ENCODE measurements at regions not wholly inside any gene's neighbourhood (a gene's known extent, or its start where the extent isn't known, plus 50 kb on each side); places are given as distances from the start of the nearest gene placed in this dataset.
"Not testable (repeated sequence)": the region's sequence is repeated elsewhere in the genome, so short reads cannot be mapped to it uniquely, and the experiment has no call there.

DNA sequence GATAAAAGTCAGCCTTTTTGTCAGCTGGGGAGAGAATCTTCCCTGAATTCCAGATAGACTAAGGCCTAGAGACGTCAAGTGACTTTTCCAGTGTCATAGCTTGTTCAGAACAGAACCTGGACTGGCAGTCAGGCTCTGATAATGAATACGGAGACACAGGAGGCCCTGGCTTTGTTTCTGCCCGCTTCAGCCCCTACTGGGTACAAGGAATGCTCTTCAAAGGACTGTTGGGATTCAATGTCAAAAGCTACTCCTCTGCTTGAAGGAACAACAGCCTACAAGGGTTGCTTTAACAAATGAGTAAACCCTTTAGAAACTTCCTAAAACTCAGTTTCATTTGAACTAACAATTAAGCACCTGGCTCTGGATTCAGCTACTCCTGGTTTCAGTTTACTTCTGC lies 412.3 kb downstream of the OXSM start:
- no peak for DNase-seq (ENCODE audit: low read depth)
- no peak overlapping the region for H3K4me3 ChIP-seq (ENCODE audit: low read length)
- TF ChIP-seq, protein P1, sequence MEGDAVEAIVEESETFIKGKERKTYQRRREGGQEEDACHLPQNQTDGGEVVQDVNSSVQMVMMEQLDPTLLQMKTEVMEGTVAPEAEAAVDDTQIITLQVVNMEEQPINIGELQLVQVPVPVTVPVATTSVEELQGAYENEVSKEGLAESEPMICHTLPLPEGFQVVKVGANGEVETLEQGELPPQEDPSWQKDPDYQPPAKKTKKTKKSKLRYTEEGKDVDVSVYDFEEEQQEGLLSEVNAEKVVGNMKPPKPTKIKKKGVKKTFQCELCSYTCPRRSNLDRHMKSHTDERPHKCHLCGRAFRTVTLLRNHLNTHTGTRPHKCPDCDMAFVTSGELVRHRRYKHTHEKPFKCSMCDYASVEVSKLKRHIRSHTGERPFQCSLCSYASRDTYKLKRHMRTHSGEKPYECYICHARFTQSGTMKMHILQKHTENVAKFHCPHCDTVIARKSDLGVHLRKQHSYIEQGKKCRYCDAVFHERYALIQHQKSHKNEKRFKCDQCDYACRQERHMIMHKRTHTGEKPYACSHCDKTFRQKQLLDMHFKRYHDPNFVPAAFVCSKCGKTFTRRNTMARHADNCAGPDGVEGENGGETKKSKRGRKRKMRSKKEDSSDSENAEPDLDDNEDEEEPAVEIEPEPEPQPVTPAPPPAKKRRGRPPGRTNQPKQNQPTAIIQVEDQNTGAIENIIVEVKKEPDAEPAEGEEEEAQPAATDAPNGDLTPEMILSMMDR (conservative IDR thresholded peaks at IDR 0.05; ENCODE audit: low read depth, low read length) = no peak

GRCh38 chr3:26205475-26205874 lies 415.6 kb downstream of the OXSM start:
- H3K4me3 ChIP-seq (ENCODE audit: low read length) = no peak overlapping the region
- TF ChIP-seq, protein P1 (conservative IDR thresholded peaks at IDR 0.05; ENCODE audit: low read depth, low read length) = no peak
- DNase-seq (ENCODE audit: low read depth) = no peak

DNA sequence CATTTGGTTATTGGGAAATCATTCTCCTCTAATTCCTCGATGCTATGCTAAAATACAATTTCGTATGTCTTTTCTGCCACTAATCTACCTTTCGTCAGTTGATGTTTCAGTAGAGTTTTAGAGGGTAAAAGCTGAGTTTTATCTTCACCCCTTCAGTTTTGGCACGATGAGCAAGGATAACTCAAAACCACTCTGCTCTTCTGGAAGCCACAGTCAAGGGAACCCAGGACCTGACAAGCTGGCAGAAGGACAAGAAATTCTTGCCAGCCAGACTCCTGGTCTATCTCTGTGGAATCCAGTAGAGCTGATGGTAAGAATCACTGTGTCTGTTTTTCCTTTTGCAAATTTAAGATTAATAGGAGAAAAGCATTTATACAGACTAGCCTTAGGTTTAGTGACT lies 414.4 kb upstream of the LRRC3B start:
- H3K4me3 ChIP-seq (ENCODE audit: low read length) = no peak overlapping the region
- DNase-seq (ENCODE audit: low read depth) = no peak
- TF ChIP-seq, protein P1 (conservative IDR thresholded peaks at IDR 0.05; ENCODE audit: low read depth, low read length) = no peak

DNA sequence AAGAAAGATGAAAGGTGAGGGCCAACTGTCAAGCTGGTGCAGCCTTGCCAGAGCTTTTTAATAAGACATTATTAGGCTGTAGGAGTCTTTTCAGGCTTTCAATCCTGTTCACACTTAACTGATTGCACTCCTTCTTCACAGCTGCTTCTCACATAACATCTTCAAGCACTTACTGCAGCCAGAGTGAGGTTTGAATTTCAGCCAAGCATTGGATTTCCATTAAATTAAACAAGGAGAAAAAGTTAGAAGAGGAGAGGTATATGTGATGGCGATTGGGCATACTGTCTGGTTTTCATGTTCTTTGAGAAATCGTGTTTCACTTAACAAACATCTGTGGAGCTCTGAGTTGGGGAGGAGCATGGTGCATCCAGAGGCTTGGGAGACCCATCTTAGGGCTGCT lies 392.8 kb upstream of the LRRC3B start:
- no peak for DNase-seq (ENCODE audit: low read depth)
- H3K4me3 ChIP-seq (ENCODE audit: low read length) = no peak overlapping the region
- TF ChIP-seq, protein P1 (conservative IDR thresholded peaks at IDR 0.05; ENCODE audit: low read depth, low read length) = no peak

DNA sequence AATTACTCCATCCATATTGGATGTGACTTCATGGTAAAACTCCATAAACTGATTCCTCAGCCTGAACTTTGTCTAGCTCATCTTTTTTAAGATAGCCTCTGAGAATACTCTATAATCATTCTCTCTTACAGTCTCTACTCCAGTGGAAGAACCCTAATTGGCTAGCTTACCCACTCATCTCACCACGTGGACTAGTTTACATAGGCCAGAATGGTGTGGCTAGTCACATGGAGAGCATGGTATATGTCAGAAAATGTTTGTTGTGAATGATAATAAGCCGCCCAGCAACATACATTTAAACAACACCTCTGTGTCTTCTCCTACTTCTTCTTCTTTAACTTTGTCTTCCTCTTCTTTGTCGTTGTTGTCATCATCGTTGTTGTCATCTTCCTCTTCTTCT lies 389.2 kb upstream of the LRRC3B start:
- DNase-seq (ENCODE audit: low read depth) = no peak
- no peak overlapping the region for H3K4me3 ChIP-seq (ENCODE audit: low read length)
- TF ChIP-seq, protein P1 (conservative IDR thresholded peaks at IDR 0.05; ENCODE audit: low read depth, low read length) = no peak

DNA sequence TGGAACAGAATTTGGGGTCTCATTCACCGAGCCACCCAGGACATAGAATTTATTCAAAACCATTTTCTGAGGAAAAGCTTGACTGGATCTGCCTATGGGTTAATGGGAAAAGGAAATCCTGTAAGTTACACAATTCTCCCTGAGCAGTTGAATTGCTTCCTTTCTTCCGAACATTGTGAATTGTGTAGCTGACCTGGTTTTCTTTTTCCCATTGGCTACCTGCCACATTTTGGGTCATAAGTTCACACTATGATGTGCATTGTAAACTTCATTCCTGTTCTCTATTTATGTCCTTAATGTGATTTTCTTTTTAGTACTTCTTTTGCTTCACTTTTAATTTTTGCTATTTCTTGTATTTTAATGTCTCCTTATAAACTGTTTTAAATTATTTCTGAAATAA lies 386.0 kb upstream of the LRRC3B start:
- TF ChIP-seq, protein P1 (conservative IDR thresholded peaks at IDR 0.05; ENCODE audit: low read depth, low read length) = no peak
- no peak for DNase-seq (ENCODE audit: low read depth)

GRCh38 chr3:26237036-26237682 lies 385.4 kb upstream of the LRRC3B start:
- no peak for DNase-seq (ENCODE audit: low read depth)
- TF ChIP-seq, protein P1 (conservative IDR thresholded peaks at IDR 0.05; ENCODE audit: low read depth, low read length) = no peak
- H3K4me3 ChIP-seq (ENCODE audit: low read length) = no peak overlapping the region

More for the DNA sequence above, 386.0 kb upstream of the LRRC3B start:
- H3K4me3 ChIP-seq (ENCODE audit: low read length) = no peak overlapping the region

DNA sequence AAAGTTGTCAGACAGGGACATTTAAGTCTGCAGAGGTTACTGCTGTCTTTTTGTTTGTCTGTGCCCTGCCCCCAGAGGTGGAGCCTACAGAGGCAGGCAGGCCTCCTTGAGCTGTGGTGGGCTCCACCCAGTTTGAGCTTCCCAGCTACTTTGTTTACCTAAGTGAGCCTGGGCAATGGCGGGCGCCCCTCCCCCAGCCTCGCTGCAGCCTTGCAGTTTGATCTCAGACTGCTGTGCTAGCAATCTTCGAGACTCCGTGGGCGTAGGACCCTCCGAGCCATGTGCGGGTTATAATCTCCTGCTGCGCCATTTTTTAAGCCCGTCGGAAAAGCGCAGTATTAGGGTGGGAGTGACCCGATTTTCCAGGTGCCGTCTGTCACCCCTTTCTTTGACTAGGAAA lies 378.0 kb upstream of the LRRC3B start:
- not testable (repeated sequence) for H3K4me3 ChIP-seq (ENCODE audit: low read length); DNase-seq (ENCODE audit: low read depth)

All from retinal pigment epithelial cell (primary cell).